Gastroesophageal sphincter (tissue), 4 donors: ENCODE measurements at regions not wholly inside any gene's neighbourhood (a gene's known extent, or its start where the extent isn't known, plus 50 kb on each side); places are given as distances from the start of the nearest gene placed in this dataset.

Source experiments
- ATAC-seq: fragments of 150-250 bp; one replicate; pipeline ENCODE4 v1.9.1; 2016; ENCODE audit warnings: mild to moderate bottlenecking, moderate library complexity
- H3K27ac ChIP-seq, 4 donors: fragments of 200-600 bp; sonication (generic) in 3 of 4; 1 replicate in 3 of 4; 2 replicates in 1 of 4; pipeline ENCODE4 v1.5.1; 2016 to 2019
- H3K27me3 ChIP-seq: fragments of 200-600 bp; sonication (generic); one replicate; pipeline ENCODE4 v1.5.1; 2019
- H3K36me3 ChIP-seq, 2 donors: fragments of 200-600 bp; sonication (generic); one replicate each; pipeline ENCODE4 v1.5.1; 2019; ENCODE audit warnings: control low read depth in 1 of 2
- H3K4me1 ChIP-seq, 3 donors: fragments of 200-600 bp; sonication (generic); 1 replicate in 2 of 3; 2 replicates in 1 of 3; pipeline ENCODE4 v1.5.1; 2016 to 2019; ENCODE audit warnings: control low read depth in 2 of 3
- H3K4me3 ChIP-seq, 2 donors: fragments of 200-600 bp; sonication (generic); one replicate each; pipeline ENCODE4 v1.5.1; 2019; ENCODE audit warnings: mild to moderate bottlenecking in 1 of 2, moderate library complexity in 1 of 2
- H3K9me3 ChIP-seq, 3 donors: fragments of 200-600 bp; sonication (generic); one replicate each; pipeline ENCODE4 v1.5.1; 2017 to 2019; ENCODE audit warnings: control low read depth in 2 of 3
- CTCF ChIP-seq, 4 experiments: fragments of 200-600 bp in 2 of 4; fragments of 450-650 bp in 2 of 4; sonication (generic) in 1 of 4; IDR thresholded peaks; one replicate each; pipeline ENCODE4 v1.5.1; 2017 to 2019; ENCODE audit warnings: antibody characterized with exemption in 4 of 4, mild to moderate bottlenecking in 2 of 4, moderate library complexity in 2 of 4
- EP300 ChIP-seq: sonication (generic); formaldehyde crosslinking; IDR thresholded peaks from one replicate; pipeline ENCODE4 v1.6.1; 2017; ENCODE audit warnings: antibody characterized with exemption, mild to moderate bottlenecking
- POLR2A ChIP-seq, 2 donors: fragments of 450-650 bp; IDR thresholded peaks; one replicate each; pipeline ENCODE4 v1.6.1; 2017; ENCODE audit warnings: antibody characterized with exemption in 2 of 2, mild to moderate bottlenecking in 2 of 2, moderate library complexity in 1 of 2
- POLR2AphosphoS5 ChIP-seq: sonication (generic); formaldehyde crosslinking; IDR thresholded peaks from one replicate; pipeline ENCODE4 v1.6.1; 2017; ENCODE audit warnings: antibody characterized with exemption
- WGBS, 2 donors: methylation state at CpG; one replicate each; pipeline ENCODE4 v1.1.5; 2018; ENCODE audit warnings: low coverage in 1 of 2; 5-methylcytosine and 5-hydroxymethylcytosine counted together

DNA sequence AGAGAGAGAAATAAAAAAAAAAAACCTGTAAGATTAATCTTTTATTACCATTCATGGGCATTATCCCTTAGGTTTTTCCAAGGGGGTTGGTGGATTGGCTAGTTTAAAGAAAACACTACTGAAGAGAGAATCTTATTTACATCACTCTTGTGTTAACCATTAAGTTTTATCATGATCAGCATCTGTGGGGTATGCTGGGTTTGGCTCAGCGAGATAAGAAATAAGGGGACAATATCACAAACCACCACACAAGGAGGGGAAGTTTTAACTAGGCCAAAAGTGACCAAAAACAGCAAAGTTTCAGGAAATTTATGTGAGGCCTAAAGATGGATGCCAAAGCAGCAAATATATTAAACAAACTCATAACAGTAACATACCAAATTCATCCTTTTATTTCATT is 548.6 kb downstream of the SLC16A7 start:
- no peak for ATAC-seq
- no peak overlapping the region for H3K4me3 ChIP-seq
- WGBS, 2 donors = 75 to 100% methylated on average over 1 of the region's 1 CpG
- TF ChIP-seq POLR2A (IDR thresholded peaks at IDR 0.05) (no peak), POLR2AphosphoS5 (no peak), CTCF (IDR thresholded peaks at IDR 0.05) (no peak), EP300 (no peak)
- no peaks in the 10 kb centered on the region for H3K4me1 ChIP-seq
- no peak overlapping the region for H3K27ac ChIP-seq
- no peaks in the 10 kb centered on the region for H3K36me3 ChIP-seq
- no peaks in the 10 kb centered on the region for H3K9me3 ChIP-seq
- no peaks in the 10 kb centered on the region for H3K27me3 ChIP-seq

- ATAC-seq = no peak
- Histone ChIP-seq H3K36me3 (no peaks in the 10 kb centered on the region), H3K4me1 (no peaks in the 10 kb centered on the region), H3K9me3 (no peaks in the 10 kb centered on the region), H3K27ac (no peak overlapping the region), H3K4me3 (no peak overlapping the region), H3K27me3 (no peaks in the 10 kb centered on the region)
- TF ChIP-seq CTCF (IDR thresholded peaks at IDR 0.05) = no peak
- 42 to 100% methylated on average over 2 of the region's 2 CpGs for WGBS, 2 donors
These were observed 552.3 kb downstream of the SLC16A7 start for GRCh38 chr12:60148109-60148508.

DNA sequence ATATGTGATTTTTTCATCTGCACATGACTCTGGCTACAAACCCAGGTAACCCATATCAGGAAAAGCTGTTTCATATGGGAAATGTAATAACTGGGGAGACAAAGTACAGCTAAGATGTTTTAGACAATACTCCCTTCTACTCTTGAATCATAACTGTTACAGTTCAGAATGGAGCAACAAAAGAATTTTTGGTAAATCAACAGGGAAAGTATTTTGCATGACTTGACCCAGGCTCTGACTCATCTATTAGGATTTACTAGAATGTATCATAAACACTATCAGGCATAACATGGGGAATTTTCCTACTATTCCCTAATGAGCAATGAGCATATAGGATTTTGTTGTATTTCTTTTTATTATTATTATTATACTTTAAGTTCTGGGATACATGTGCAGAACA is 553.0 kb downstream of the SLC16A7 start:
- Histone ChIP-seq H3K27ac (no peak overlapping the region), H3K36me3 (no peaks in the 10 kb centered on the region), H3K4me3 (no peak overlapping the region), H3K27me3 (no peaks in the 10 kb centered on the region), H3K4me1 (no peaks in the 10 kb centered on the region), H3K9me3 (no peaks in the 10 kb centered on the region)
- no peak for ATAC-seq
- TF ChIP-seq EP300 (no peak), POLR2AphosphoS5 (no peak), POLR2A (IDR thresholded peaks at IDR 0.05) (no peak), CTCF (IDR thresholded peaks at IDR 0.05) (no peak)

GRCh38 chr12:60152756-60153155 is 556.9 kb downstream of the SLC16A7 start:
- Histone ChIP-seq H3K27me3 (no peaks in the 10 kb centered on the region), H3K4me1 (no peaks in the 10 kb centered on the region), H3K27ac (no peak overlapping the region), H3K4me3 (no peak overlapping the region), H3K36me3 (no peaks in the 10 kb centered on the region), H3K9me3 (no peaks in the 10 kb centered on the region)
- no peak for ATAC-seq
- 19 to 82% methylated on average over 1 of the region's 1 CpG for WGBS, 2 donors
- TF ChIP-seq POLR2AphosphoS5 (no peak), CTCF (IDR thresholded peaks at IDR 0.05) (no peak), POLR2A (IDR thresholded peaks at IDR 0.05) (no peak), EP300 (no peak)

DNA sequence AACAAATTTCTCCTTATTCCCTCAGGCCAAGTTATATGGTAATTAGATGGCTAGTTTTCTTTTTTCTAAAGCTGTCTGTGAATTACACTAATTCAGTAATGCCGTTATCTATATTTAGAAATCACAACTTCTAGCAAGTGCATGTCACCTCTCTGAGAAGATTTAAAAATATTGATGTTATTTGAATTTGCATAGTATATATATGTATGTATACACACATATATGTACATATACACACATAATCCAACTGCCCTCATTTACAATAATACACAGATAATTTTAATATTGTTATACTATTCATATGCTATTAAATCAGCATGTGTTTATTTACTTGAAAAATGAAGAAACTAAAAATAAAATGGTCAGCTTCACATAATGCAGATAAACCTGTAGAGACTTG is 563.9 kb downstream of the SLC16A7 start:
- no peak overlapping the region for H3K4me3 ChIP-seq
- no peak for ATAC-seq
- no peaks in the 10 kb centered on the region for H3K36me3 ChIP-seq
- 89 to 100% methylated on average over 1 of the region's 1 CpG for WGBS, 2 donors
- no peaks in the 10 kb centered on the region for H3K9me3 ChIP-seq
- TF ChIP-seq POLR2A (IDR thresholded peaks at IDR 0.05) = no peak
- TF ChIP-seq CTCF (IDR thresholded peaks at IDR 0.05) = no peak
- no peak for TF ChIP-seq POLR2AphosphoS5
- no peak for TF ChIP-seq EP300
- no peaks in the 10 kb centered on the region for H3K27me3 ChIP-seq
- H3K4me1 ChIP-seq = no peaks in the 10 kb centered on the region
- no peak overlapping the region for H3K27ac ChIP-seq
